T-helper 2 cell treated with Interferon-gamma antibody and Interleukin-4, amounts not matched to agents 100 ng/mL and 5 ng/mL, for 36 hours (primary cell): ENCODE measurements at regions not wholly inside any gene's neighbourhood (a gene's known extent, or its start where the extent isn't known, plus 50 kb on each side); places are given as distances from the start of the nearest gene placed in this dataset.

ENCODE experiments used
- intact Hi-C: fragments of 100-400 bp; cut with micrococcal nuclease; formaldehyde crosslinking; loops from one replicate; pipeline ENCODE4 v1.15.1; 2023

- intact Hi-C loops: no loop called here
Measured at GRCh38 chr13:110773480-110773879, 60.0 kb downstream of the ING1 start.

- intact Hi-C loops: no loop called here
Measured at GRCh38 chr13:110774051-110774450, 60.6 kb downstream of the ING1 start.

- intact Hi-C loops: no loop called here
Measured at GRCh38 chr13:110774490-110774889, 61.0 kb downstream of the ING1 start.

GRCh38 chr13:110775576-110775975, 62.1 kb downstream of the ING1 start:
- intact Hi-C loops: no loop called here

- intact Hi-C loops: no loop called here
Measured at GRCh38 chr13:110777251-110777820, 63.8 kb downstream of the ING1 start.

- intact Hi-C loops: no loop called here
Measured at GRCh38 chr13:110779022-110779421, 65.5 kb downstream of the ING1 start.

GRCh38 chr13:110780422-110780821, 66.9 kb downstream of the ING1 start:
- intact Hi-C loops: no loop called here

- intact Hi-C loops: no loop called here
Measured at GRCh38 chr13:110782185-110782584, 68.7 kb downstream of the ING1 start.

- intact Hi-C loops: no loop called here
Measured at GRCh38 chr13:110784704-110785103, 71.2 kb downstream of the ING1 start.

- intact Hi-C loops: no loop called here
Measured at GRCh38 chr13:110788778-110789177, 75.3 kb downstream of the ING1 start.

- intact Hi-C loops: no loop called here
Measured at GRCh38 chr13:110789871-110790270, 76.4 kb downstream of the ING1 start.

- intact Hi-C loops: no loop called here
Measured at GRCh38 chr13:110790371-110790770, 76.9 kb downstream of the ING1 start.

- intact Hi-C loops: no loop called here
Measured at GRCh38 chr13:110794209-110794608, 80.7 kb downstream of the ING1 start.

GRCh38 chr13:110797230-110797877, 83.9 kb downstream of the ING1 start:
- intact Hi-C loops: no loop called here

GRCh38 chr13:110798081-110798994, 84.8 kb downstream of the ING1 start:
- intact Hi-C loops: no loop called here

- intact Hi-C loops: no loop called here
Measured at GRCh38 chr13:110799246-110800236, 86.0 kb downstream of the ING1 start.

GRCh38 chr13:110801044-110801443, 87.5 kb downstream of the ING1 start:
- intact Hi-C loops: no loop called here

- intact Hi-C loops: no loop called here
Measured at GRCh38 chr13:110802260-110802659, 88.8 kb downstream of the ING1 start.

- intact Hi-C loops: no loop called here
Measured at GRCh38 chr13:110806636-110807035, 93.1 kb downstream of the ING1 start.

- intact Hi-C loops: no loop called here
Measured at GRCh38 chr13:110807546-110807945, 94.0 kb downstream of the ING1 start.

GRCh38 chr13:110808138-110808537, 94.6 kb downstream of the ING1 start:
- intact Hi-C loops: no loop called here
